ENCODE measurements at regions not wholly inside any gene's neighbourhood (a gene's known extent, or its start where the extent isn't known, plus 50 kb on each side); places are given as distances from the start of the nearest gene placed in this dataset.

- TF ChIP-seq CTCF (IDR thresholded peaks at IDR 0.05): no peak
- TF ChIP-seq EZH2phosphoT487 (IDR thresholded peaks at IDR 0.05): no peak
- TF ChIP-seq EZH2 (IDR thresholded peaks at IDR 0.05): no peak
These were observed 685.1 kb upstream of the BRINP3 start for GRCh38 chr1:191162762-191163161.
